ENCODE measurements at regions not wholly inside any gene's neighbourhood (a gene's known extent, or its start where the extent isn't known, plus 50 kb on each side); places are given as distances from the start of the nearest gene placed in this dataset.
A peak's percentile ranks its signal among the peaks of the same experiment; 100 is the strongest.

DNA sequence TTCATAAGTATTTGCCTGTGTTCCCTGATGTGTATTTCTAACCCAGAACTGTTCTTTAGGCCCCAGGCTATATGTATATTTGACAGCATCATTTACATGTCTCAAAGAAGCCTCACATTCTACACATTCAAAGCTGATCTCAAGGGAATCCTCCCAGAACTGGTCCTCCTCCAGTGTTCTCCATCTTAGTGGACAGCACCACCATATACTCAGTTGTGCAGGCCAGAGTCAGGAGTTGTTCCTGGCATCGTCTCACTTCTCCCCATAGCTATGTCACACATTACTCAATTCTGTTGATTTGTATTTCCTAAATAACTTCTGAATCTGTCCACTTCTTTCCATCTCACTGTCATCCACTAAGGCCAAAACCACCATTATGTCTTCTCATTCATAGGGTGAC is 82.8 kb upstream of the TRPC3 start:
- no peak for DNase-seq (ENCODE audit: low read depth in 2 of 2)

DNA sequence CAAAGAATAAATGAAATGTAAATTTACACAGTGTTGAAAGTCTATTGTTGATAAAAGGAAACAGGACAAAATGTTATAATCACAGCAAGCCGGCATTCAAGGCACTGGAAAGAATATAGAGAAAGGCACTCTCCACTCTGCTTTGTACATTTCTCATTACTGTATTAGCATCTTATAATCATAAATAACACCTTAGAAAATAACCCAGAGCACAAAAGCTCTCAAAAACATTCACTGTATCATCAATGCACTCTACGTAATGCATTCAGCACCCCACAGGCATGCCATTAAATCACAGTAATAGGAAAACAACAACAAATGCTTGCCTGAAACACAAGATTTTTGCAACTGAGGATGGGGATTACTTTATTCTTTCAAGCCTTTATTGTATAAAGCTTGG is 75.3 kb upstream of the TRPC3 start:
- DNase-seq (ENCODE audit: low read depth in 2 of 2): no peak

DNA sequence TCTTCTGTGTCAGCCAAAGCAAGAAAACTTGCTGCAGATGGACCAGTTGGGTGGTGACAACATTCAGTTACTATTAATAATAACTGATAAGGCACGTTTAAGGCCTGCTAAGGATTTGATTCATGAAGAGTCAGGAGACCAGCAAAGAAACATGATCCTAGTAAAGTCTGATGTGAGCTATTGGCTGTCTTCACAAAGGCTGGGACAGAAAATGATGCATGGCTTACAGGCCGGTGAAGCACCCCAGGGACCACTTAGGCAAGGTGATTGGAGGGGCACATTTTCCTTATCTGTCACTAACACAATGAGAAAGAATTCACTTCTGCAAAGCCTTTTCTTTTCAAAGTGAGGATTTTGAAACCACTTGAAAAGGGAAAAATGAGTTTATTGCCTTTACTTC is 65.4 kb upstream of the TRPC3 start:
- DNase-seq (ENCODE audit: low read depth in 2 of 2): no peak

DNA sequence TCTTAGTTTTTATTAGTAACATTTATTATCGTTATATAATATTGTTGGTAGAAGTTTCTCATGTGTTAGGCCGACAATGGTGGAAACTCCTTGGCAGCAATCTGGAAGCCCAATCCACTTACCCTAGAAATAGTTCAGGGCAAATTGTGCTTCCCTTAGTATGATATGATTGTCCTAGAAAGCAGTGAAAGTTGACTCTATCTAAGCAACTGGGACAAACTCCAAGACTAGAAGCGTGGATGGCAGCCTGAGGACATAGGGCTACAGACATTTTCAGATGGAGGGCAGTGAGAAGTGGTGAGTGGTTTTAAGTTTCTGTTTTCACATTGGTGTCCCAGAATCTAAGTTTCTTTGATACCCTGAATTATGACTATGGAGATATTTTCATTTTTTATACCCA is 63.3 kb upstream of the TRPC3 start:
- no peak for DNase-seq (ENCODE audit: low read depth in 2 of 2)

DNA sequence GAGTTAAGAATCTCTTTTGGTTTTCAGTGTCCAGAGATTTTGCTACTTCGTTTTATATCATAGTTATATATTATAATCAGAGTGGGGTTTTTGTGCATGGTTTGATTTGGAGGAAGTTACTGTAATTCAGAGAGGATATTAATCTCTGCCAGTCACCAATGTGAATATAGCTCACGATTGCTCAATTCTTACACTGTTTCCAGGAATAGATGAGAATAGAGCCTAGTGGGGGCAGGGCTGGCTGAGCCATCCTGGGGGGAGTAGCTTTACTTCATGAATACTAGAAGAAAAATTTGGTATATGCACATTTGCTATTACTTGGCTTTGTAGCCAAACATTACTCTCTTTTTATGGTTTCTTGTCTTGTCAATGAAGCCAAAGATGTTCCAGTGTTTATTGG is 60.9 kb upstream of the TRPC3 start:
- DNase-seq (ENCODE audit: low read depth in 2 of 2): no peak

DNA sequence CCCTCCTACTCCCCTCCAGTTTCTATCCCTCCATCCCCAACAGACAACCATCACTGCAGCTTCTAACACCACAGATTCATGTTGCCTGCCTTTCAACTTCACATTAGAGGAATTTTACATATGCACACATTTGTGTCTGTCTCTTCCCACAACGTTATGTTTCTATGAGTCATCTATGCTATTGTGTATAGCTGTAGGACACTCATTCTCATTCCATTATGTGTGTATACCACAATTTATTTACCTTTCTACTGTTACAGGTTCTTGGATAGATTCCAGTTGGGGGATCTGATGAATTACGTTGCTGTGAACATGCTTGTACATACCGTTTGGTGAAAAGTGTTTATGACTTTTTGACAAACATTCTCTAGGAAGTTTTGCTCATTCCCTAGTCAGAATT is 58.8 kb upstream of the TRPC3 start:
- no peak for DNase-seq (ENCODE audit: low read depth in 2 of 2)

DNA sequence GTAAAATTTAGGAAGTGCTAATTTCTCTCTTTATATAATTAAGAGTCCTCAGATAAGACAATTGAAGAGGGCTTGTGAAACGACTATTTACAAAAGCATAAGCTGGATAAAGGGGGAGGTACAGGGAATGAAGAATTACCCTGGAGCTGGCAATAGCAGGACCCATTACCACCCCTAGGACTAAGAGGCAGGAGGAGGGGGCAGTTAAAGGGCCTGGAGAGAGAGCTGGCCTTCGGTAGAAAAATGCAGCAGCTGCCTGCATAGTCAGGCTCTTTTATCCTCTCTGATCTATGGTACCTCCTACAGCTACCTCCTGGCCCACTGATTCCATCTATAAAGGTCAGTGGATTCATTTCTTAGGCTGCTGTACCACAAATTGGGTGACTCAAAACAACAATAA is 57.7 kb upstream of the TRPC3 start:
- no peak for DNase-seq (ENCODE audit: low read depth in 2 of 2)

DNA sequence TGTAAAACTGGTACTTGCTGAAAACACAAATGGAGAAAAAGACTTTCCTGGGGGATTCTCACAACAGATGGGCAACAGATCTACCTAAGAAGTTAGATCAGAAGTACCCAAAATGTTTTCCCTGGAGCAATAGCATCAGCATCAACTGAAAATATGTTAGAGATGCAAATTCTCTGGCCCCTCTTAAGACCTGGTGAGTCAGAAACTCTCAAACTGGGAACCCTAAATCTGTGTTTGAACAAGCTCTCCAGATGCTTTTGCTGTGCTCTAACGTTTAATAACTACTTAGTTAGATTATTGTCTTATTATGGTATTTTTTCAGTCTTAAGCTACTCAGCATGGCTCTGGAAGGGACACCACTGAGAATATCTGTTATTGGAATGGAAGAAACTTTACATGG is 55.2 kb upstream of the TRPC3 start:
- no peak for DNase-seq (ENCODE audit: low read depth in 2 of 2)

DNA sequence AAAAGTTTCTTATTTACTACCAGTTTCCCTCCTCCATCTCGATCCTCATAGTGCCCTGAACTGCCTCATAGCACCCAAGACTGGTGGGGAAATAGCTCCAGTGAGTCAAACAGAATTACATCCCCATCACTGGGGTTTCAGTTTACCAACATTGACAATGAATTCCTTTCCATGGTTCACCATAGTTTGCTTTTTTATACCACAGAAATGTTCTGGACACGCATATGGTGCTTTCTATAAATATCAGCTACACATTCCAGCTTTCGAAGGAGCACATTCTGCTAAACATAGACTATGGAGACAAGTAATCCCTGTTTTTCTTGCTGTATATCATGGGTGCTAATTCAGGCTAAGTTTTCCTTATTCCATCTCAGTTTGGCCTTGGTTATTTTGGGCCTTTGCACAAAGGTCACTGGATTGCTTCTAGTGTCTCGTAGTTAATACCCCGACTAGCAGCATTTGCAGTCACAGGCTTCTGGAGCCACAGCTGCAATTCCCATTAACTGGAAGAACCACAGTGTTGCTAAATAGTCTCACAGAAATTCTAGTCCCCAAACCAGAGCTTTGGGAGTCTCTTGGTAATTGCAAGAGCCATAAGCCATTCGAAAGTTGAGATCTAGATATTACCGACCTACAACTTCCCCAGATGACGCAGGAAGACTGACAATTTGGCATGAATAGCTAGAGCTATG is 53.4 kb upstream of the TRPC3 start:
- no peak for DNase-seq (ENCODE audit: low read depth in 2 of 2)

DNA sequence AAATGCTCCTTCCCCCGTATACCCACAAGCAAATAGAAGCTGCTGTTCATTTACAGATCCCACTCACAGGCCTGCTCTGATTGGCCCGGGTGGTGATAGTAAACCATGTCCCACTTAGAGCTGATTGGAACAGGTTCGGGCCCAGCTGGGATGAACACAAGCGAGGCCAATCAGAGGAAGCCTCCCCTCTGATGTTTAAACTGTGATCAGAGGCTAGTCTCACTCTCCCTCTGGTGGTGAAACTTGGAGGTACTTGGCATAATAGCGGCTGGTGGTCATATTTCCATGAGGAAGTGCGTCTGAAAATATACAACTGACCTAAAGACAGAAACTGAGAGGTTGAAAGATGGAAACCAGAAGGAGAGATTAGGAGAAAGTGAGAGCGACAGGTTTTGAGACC is 51.5 kb upstream of the TRPC3 start:
- peak in 1 of 2 donors; percentile 1 for DNase-seq (ENCODE audit: low read depth in 2 of 2)
